A549 (cell line): ENCODE measurements at regions not wholly inside any gene's neighbourhood (a gene's known extent, or its start where the extent isn't known, plus 50 kb on each side); places are given as distances from the start of the nearest gene placed in this dataset.

Source experiments
- ATAC-seq, 2 experiments: fragments of 200-7000 bp in 1 of 2; fragments of >200 bp in 1 of 2; cut with Nextera tagmentation in 1 of 2; cut with Tn5 transposase in 1 of 2; 3 replicates each; pipeline versions ENCODE4 v1.8.0 to v1.9.1; 2018 to 2020; ENCODE audit warnings: mild to moderate bottlenecking in 1 of 2, moderate library complexity in 1 of 2
- CTCF ChIA-PET: fragments of 300-600 bp; sonication (Branson Sonifier 250); formaldehyde crosslinking; extraction: SDS; loops from one replicate; lab custom pipeline; 2021; ENCODE audit warnings: antibody characterized with exemption, inconsistent platforms; lab: Yijun Ruan, JAX
- POLR2A ChIA-PET: fragments of 350-600 bp; formaldehyde crosslinking; extraction: SDS; loops from one replicate; lab custom pipeline; 2021; ENCODE audit warnings: antibody characterized with exemption, inconsistent platforms; lab: Yijun Ruan, JAX
- DNase-seq, 2 experiments: peaks; one replicate each; pipeline versions ENCODE4 v3.0.0 to v3.0.0-alpha.2; 2011 to 2016; ENCODE audit warnings: low read depth in 1 of 2, low spot score in 1 of 2
- FAIRE-seq: peaks from 2 replicates; lab custom pipeline; 2011; peaks lifted over from hg19 to GRCh38; lab: Jason Lieb, UNC
- H3K27ac ChIP-seq, 2 experiments: fragments of >200 bp; sonication (Bioruptor Twin); formaldehyde crosslinking; 3 replicates each; pipeline ENCODE4 v1.5.1; 2016 to 2017
- H3K4me1 ChIP-seq: fragments of >200 bp; sonication (Bioruptor Twin); formaldehyde crosslinking; 3 replicates; pipeline ENCODE4 v1.6.1; 2016
- H3K4me2 ChIP-seq: fragments of >200 bp; sonication (Bioruptor Twin); formaldehyde crosslinking; 3 replicates; pipeline ENCODE4 v1.6.1; 2016
- H3K4me3 ChIP-seq: fragments of >200 bp; sonication (Bioruptor Twin); formaldehyde crosslinking; 3 replicates; pipeline ENCODE4 v1.5.1; 2016
- H3K9me3 ChIP-seq: fragments of >200 bp; sonication (Bioruptor Twin); formaldehyde crosslinking; 3 replicates; pipeline ENCODE4 v1.6.1; 2016
- CBX8 ChIP-seq: fragments of 200-600 bp; sonication (generic); IDR thresholded peaks from 2 replicates; pipeline ENCODE4 v1.6.1; 2016
- ESRRA ChIP-seq: fragments of 150-350 bp; IDR thresholded peaks from 2 replicates; pipeline ENCODE4 v1.6.1; 2014; ENCODE audit warnings: mild to moderate bottlenecking, low read length, borderline replicate concordance
- FOXS1 ChIP-seq: fragments of 250-450 bp; sonication (Bioruptor Pico); IDR thresholded peaks from 2 replicates; pipeline ENCODE4 v1.5.0; 2020; ENCODE audit warnings: mild to moderate bottlenecking, moderate library complexity
- HDAC2 ChIP-seq: fragments of 200-600 bp; sonication (generic); IDR thresholded peaks from 2 replicates; pipeline ENCODE4 v1.6.1; 2016
- HEYL ChIP-seq: fragments of 250-450 bp; sonication (Bioruptor Pico); IDR thresholded peaks from 2 replicates; pipeline ENCODE4 v1.8.0; 2021; ENCODE audit warnings: mild to moderate bottlenecking, moderate library complexity
- HOXA7 ChIP-seq: fragments of 250-450 bp; sonication (Bioruptor Pico); IDR thresholded peaks from 2 replicates; pipeline ENCODE4 v1.5.0; 2020; ENCODE audit warnings: mild to moderate bottlenecking, moderate library complexity
- HOXB5 ChIP-seq: fragments of 250-450 bp; sonication (Bioruptor Pico); IDR thresholded peaks from 2 replicates; pipeline ENCODE4 v1.5.0; 2020; ENCODE audit warnings: mild to moderate bottlenecking, moderate library complexity
- JUN ChIP-seq, 2 experiments: fragments of >200 bp; sonication (Bioruptor Twin); formaldehyde crosslinking; IDR thresholded peaks; 2 replicates in 1 of 2; 3 replicates in 1 of 2; pipeline ENCODE4 v1.6.1; 2016 to 2017
- MAFK ChIP-seq: fragments of 450-650 bp; IDR thresholded peaks from 2 replicates; pipeline ENCODE4 v1.6.1; 2014; ENCODE audit not compliant: partially characterized antibody
- NR3C1 ChIP-seq: fragments of >200 bp; sonication (Bioruptor Twin); formaldehyde crosslinking; IDR thresholded peaks from 3 replicates; pipeline ENCODE4 v1.6.1; 2017
- PHF8 ChIP-seq: fragments of 200-600 bp; sonication (generic); IDR thresholded peaks from 2 replicates; pipeline ENCODE4 v1.6.1; 2016; ENCODE audit warnings: low read depth, mild to moderate bottlenecking, antibody characterized with exemption, moderate library complexity, borderline replicate concordance
- POLR2A ChIP-seq: IDR thresholded peaks from 2 replicates; pipeline ENCODE4 v1.6.1; 2012; ENCODE audit warnings: mild to moderate bottlenecking, low read length
- TP53 ChIP-seq: fragments of 250-450 bp; sonication (Bioruptor Pico); IDR thresholded peaks from 2 replicates; pipeline ENCODE4 v1.5.0; 2021; ENCODE audit warnings: mild to moderate bottlenecking, moderate library complexity
- WGBS: methylation state at CpG from one replicate; pipeline ENCODE4 v1.1.6; 2017; ENCODE audit errors: missing lambda C conversion rate; 5-methylcytosine and 5-hydroxymethylcytosine counted together
- TF ChIP-seq, protein P1 (sequence below): fragments of >200 bp; sonication (Bioruptor Twin); formaldehyde crosslinking; IDR thresholded peaks from 3 replicates; pipeline ENCODE4 v1.5.1; 2016
- TF ChIP-seq, protein P2 (sequence below): fragments of 250-450 bp; sonication (Bioruptor Pico); IDR thresholded peaks from 2 replicates; pipeline ENCODE4 v1.5.0; 2021; ENCODE audit warnings: mild to moderate bottlenecking, moderate library complexity, borderline replicate concordance
- TF ChIP-seq, protein P3 (sequence below): fragments of 150-350 bp; IDR thresholded peaks from 2 replicates; pipeline ENCODE4 v1.6.1; 2014; ENCODE audit warnings: low read depth, mild to moderate bottlenecking, low read length
- TF ChIP-seq, protein P4 (sequence below): IDR thresholded peaks from 2 replicates; pipeline ENCODE4 v1.6.1; 2012
- TF ChIP-seq, protein P5 (sequence below): fragments of 450-650 bp; IDR thresholded peaks from 2 replicates; pipeline ENCODE4 v1.6.1; 2014; ENCODE audit warnings: antibody characterized with exemption

DNA sequence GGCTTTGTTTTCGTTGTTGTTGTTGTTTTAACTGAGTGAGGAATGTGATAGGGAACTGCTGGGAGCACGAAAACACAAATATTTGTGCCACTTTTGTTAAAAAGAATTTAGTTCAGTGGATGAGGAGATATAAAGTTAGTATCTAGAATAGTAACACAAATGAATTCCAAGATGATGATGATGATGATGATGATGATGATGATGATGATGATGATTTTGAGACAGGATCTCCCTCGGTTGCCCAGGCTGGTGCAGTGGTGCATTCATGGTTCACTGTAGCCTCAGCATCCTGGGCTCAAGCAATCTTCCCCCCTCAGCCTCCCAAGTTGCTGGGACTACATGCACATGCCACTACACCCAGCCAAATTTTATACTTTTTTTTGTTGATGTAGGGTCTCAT, 223.7 kb downstream of the DSEL start (continued):
- TF ChIP-seq, protein P1, sequence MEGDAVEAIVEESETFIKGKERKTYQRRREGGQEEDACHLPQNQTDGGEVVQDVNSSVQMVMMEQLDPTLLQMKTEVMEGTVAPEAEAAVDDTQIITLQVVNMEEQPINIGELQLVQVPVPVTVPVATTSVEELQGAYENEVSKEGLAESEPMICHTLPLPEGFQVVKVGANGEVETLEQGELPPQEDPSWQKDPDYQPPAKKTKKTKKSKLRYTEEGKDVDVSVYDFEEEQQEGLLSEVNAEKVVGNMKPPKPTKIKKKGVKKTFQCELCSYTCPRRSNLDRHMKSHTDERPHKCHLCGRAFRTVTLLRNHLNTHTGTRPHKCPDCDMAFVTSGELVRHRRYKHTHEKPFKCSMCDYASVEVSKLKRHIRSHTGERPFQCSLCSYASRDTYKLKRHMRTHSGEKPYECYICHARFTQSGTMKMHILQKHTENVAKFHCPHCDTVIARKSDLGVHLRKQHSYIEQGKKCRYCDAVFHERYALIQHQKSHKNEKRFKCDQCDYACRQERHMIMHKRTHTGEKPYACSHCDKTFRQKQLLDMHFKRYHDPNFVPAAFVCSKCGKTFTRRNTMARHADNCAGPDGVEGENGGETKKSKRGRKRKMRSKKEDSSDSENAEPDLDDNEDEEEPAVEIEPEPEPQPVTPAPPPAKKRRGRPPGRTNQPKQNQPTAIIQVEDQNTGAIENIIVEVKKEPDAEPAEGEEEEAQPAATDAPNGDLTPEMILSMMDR = no peak
- TF ChIP-seq, protein P2, sequence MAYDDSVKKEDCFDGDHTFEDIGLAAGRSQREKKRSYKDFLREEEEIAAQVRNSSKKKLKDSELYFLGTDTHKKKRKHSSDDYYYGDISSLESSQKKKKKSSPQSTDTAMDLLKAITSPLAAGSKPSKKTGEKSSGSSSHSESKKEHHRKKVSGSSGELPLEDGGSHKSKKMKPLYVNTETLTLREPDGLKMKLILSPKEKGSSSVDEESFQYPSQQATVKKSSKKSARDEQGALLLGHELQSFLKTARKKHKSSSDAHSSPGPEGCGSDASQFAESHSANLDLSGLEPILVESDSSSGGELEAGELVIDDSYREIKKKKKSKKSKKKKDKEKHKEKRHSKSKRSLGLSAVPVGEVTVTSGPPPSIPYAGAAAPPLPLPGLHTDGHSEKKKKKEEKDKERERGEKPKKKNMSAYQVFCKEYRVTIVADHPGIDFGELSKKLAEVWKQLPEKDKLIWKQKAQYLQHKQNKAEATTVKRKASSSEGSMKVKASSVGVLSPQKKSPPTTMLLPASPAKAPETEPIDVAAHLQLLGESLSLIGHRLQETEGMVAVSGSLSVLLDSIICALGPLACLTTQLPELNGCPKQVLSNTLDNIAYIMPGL (CRISPR knock-in tag) = no peak
- TF ChIP-seq HOXB5 (CRISPR knock-in tag) (no peak), POLR2A (no peak), ESRRA (no peak), HDAC2 (no peak), CBX8 (no peak)

DNA sequence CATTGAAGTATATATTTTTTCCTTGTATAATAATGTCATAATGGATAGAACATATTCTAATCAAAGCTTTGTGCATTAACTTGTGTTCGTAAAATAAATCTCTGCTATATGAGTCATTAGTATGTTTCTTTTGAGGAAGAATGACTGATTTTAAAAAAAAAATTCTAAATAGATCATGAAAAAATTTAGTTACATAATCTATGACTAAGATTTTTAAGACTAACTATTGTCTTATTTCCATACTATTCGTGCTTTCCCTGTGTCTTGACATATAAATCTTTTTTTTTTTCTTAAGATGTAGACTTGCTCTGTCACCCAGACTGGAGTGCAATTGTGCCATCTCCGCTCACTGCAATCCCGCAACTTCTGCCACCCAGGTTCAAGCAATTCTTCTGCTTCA, 226.1 kb downstream of the DSEL start:
- no peak for ATAC-seq
- Histone ChIP-seq H3K4me2 (no peak overlapping the region), H3K27ac (no peak overlapping the region), H3K4me1 (no peaks in the 10 kb centered on the region), H3K9me3 (no peaks in the 10 kb centered on the region), H3K4me3 (no peak overlapping the region)
- no peak for TF ChIP-seq PHF8
- TF ChIP-seq HEYL (CRISPR knock-in tag) = no peak
- TF ChIP-seq JUN (IDR thresholded peaks at IDR 0.05) = no peak
- TF ChIP-seq, protein P3, sequence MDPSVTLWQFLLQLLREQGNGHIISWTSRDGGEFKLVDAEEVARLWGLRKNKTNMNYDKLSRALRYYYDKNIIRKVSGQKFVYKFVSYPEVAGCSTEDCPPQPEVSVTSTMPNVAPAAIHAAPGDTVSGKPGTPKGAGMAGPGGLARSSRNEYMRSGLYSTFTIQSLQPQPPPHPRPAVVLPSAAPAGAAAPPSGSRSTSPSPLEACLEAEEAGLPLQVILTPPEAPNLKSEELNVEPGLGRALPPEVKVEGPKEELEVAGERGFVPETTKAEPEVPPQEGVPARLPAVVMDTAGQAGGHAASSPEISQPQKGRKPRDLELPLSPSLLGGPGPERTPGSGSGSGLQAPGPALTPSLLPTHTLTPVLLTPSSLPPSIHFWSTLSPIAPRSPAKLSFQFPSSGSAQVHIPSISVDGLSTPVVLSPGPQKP = no peak
- TF ChIP-seq TP53 (CRISPR knock-in tag) = no peak
- TF ChIP-seq, protein P4, sequence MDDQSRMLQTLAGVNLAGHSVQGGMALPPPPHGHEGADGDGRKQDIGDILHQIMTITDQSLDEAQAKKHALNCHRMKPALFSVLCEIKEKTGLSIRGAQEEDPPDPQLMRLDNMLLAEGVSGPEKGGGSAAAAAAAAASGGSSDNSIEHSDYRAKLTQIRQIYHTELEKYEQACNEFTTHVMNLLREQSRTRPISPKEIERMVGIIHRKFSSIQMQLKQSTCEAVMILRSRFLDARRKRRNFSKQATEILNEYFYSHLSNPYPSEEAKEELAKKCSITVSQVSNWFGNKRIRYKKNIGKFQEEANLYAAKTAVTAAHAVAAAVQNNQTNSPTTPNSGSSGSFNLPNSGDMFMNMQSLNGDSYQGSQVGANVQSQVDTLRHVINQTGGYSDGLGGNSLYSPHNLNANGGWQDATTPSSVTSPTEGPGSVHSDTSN = no peak
- no peak for TF ChIP-seq NR3C1
- TF ChIP-seq HOXA7 (CRISPR knock-in tag) = no peak
- TF ChIP-seq FOXS1 (CRISPR knock-in tag) = no peak
- DNase-seq = no peak
- 53% methylated on average over 4 of the region's 4 CpGs for WGBS
- POLR2A ChIA-PET = no interaction called here
- FAIRE-seq = no peak
- CTCF ChIA-PET = no interaction called here

DNA sequence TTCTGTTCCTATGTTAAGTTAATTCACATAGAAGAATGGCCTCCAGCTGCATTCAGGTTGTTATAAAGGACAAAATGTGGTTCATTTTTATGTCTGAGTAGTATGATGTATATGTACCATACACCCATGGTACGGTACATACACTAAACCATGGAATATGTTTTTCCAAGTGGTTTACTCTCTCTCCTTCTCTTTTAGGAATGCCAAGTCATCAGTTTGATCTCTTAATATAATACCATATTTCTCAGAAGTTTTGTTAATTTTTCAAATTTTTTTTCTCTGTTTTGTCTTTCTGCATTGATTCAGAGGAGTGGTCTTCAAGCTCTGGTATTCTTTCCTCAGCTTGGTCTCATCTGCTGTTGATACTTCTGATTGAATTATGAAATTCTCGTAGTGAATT, 230.9 kb downstream of the DSEL start:
- no peaks in the 10 kb centered on the region for H3K9me3 ChIP-seq
- no peak for DNase-seq
- H3K27ac ChIP-seq = no peak overlapping the region
- FAIRE-seq = no peak
- no peak for ATAC-seq
- TF ChIP-seq, protein P5, sequence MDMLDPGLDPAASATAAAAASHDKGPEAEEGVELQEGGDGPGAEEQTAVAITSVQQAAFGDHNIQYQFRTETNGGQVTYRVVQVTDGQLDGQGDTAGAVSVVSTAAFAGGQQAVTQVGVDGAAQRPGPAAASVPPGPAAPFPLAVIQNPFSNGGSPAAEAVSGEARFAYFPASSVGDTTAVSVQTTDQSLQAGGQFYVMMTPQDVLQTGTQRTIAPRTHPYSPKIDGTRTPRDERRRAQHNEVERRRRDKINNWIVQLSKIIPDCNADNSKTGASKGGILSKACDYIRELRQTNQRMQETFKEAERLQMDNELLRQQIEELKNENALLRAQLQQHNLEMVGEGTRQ = no peak
- TF ChIP-seq MAFK = peak; percentile 53
- no peaks in the 10 kb centered on the region for H3K4me1 ChIP-seq
- 33% methylated on average over 2 of the region's 2 CpGs for WGBS
- POLR2A ChIA-PET = no interaction called here
- H3K4me2 ChIP-seq = no peak overlapping the region
- CTCF ChIA-PET = no interaction called here
- H3K4me3 ChIP-seq = no peak overlapping the region
